GM18502 (cell line): ENCODE measurements at regions not wholly inside any gene's neighbourhood (a gene's known extent, or its start where the extent isn't known, plus 50 kb on each side); places are given as distances from the start of the nearest gene placed in this dataset.
"Not testable (repeated sequence)": the region's sequence is repeated elsewhere in the genome, so short reads cannot be mapped to it uniquely, and the experiment has no call there.

Experiments
- ATAC-seq: cut with Tn5 transposase; IDR thresholded peaks from one replicate; pipeline ENCODE4 v1.9.1; 2021; ENCODE audit warnings: mild to moderate bottlenecking; ENCODE audit not compliant: unreplicated experiment, poor library complexity

GRCh38 chr7:94100723-94101345 is 96.7 kb upstream of the BET1 start:
- no peak for ATAC-seq

- ATAC-seq: no peak
Observed at GRCh38 chr7:94104301-94104700, 100.1 kb upstream of the BET1 start.

- ATAC-seq: no peak
Observed at GRCh38 chr7:94109556-94109955, 105.4 kb upstream of the BET1 start.

GRCh38 chr7:94111009-94111408 is 106.9 kb upstream of the BET1 start:
- peak; percentile 45 for ATAC-seq

GRCh38 chr7:94115316-94115715 is 111.2 kb upstream of the BET1 start:
- ATAC-seq: no peak

- ATAC-seq: no peak
Observed at GRCh38 chr7:94123136-94123535, 119.0 kb upstream of the BET1 start.

GRCh38 chr7:94127026-94127425 is 122.9 kb upstream of the BET1 start:
- ATAC-seq: no peak

- no peak for ATAC-seq
Observed at GRCh38 chr7:94128072-94128471, 123.9 kb upstream of the BET1 start.

- no peak for ATAC-seq
Observed at GRCh38 chr7:94129443-94130140, 125.4 kb upstream of the BET1 start.

GRCh38 chr7:94130716-94131115 is 126.6 kb upstream of the BET1 start:
- ATAC-seq: no peak

GRCh38 chr7:94133460-94133859 is 129.3 kb upstream of the BET1 start:
- no peak for ATAC-seq

- ATAC-seq: no peak
Observed at GRCh38 chr7:94135180-94135579, 131.0 kb upstream of the BET1 start.

GRCh38 chr7:94142281-94142680 is 138.1 kb upstream of the BET1 start:
- no peak for ATAC-seq

GRCh38 chr7:94145602-94146001 is 141.4 kb upstream of the BET1 start:
- ATAC-seq: no peak

- no peak for ATAC-seq
Observed at GRCh38 chr7:94146408-94146807, 142.3 kb upstream of the BET1 start.

GRCh38 chr7:94149789-94150545 is 145.8 kb upstream of the BET1 start:
- ATAC-seq: no peak

- ATAC-seq: no peak
Observed at GRCh38 chr7:94154182-94154581, 150.0 kb upstream of the BET1 start.

- ATAC-seq: no peak
Observed at GRCh38 chr7:94154858-94155257, 150.7 kb upstream of the BET1 start.

GRCh38 chr7:94157659-94158306 is 153.6 kb upstream of the BET1 start:
- not testable (repeated sequence) for ATAC-seq

GRCh38 chr7:94160719-94161435 is 156.7 kb upstream of the BET1 start:
- ATAC-seq: peak; percentile 98
